ENCODE measurements at regions not wholly inside any gene's neighbourhood (a gene's known extent, or its start where the extent isn't known, plus 50 kb on each side); places are given as distances from the start of the nearest gene placed in this dataset.
A peak's percentile ranks its signal among the peaks of the same experiment; 100 is the strongest.

DNA sequence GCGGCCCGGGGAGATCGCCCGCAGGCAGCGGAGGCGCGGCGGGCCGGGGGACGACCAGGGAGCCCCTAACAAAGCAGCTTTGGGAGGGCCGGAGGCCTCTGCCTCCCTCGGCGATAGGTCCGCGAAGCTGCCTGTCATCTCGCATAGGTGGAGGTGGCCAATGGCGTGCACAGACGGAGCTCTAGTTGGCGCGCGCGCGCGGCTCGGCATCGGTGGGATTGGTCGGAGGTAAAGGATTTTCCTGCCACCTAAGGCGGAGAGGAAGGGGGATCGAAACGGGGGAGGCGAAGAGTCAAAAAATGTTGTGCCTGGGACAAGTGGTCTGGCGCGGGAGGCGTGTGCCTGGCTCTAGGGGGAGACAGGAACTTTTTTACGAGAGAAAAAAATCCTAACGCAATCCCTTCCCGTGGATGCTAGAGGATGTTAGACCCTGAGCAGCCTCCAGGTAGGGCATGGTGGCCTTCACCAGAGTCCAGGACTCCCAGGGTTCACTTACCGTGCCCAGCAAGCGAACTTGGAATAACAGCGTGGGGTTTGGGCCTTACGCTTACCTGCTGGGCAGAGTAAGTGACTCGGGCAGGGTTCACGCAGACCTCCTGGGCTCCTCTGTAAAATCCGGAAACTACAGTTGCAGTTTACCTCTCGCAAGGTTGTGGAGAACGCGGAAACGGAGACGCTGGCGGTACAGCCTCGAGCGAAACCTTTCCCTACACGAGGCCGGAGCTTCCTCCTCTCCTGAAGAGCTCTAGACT lies 99.9 kb upstream of the SOD1 start:
- peaks cover 0 to 24% of the 10 kb centered on the region in 2 donors for H3K4me1 ChIP-seq (ENCODE audit: control insufficient read depth in 1 of 2, low read depth in 2 of 2)
- no peak overlapping the region for H3K27ac ChIP-seq
- no peaks in the 10 kb centered on the region for H3K36me3 ChIP-seq
- H3K27me3 ChIP-seq (replicated peaks; ENCODE audit: insufficient read depth), result no peaks in the 10 kb centered on the region
- no peaks in the 10 kb centered on the region for H3K9me3 ChIP-seq
- TF ChIP-seq, protein P1, sequence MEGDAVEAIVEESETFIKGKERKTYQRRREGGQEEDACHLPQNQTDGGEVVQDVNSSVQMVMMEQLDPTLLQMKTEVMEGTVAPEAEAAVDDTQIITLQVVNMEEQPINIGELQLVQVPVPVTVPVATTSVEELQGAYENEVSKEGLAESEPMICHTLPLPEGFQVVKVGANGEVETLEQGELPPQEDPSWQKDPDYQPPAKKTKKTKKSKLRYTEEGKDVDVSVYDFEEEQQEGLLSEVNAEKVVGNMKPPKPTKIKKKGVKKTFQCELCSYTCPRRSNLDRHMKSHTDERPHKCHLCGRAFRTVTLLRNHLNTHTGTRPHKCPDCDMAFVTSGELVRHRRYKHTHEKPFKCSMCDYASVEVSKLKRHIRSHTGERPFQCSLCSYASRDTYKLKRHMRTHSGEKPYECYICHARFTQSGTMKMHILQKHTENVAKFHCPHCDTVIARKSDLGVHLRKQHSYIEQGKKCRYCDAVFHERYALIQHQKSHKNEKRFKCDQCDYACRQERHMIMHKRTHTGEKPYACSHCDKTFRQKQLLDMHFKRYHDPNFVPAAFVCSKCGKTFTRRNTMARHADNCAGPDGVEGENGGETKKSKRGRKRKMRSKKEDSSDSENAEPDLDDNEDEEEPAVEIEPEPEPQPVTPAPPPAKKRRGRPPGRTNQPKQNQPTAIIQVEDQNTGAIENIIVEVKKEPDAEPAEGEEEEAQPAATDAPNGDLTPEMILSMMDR (IDR thresholded peaks at IDR 0.05), result no peak
- DNase-seq (ENCODE audit: low spot score), result peak; percentile 28
- H3K4me3 ChIP-seq, result peak overlapping the region; percentile 68
- no peak for ATAC-seq (ENCODE audit: insufficient number of reproducible peaks, low FRiP score, low read depth)

DNA sequence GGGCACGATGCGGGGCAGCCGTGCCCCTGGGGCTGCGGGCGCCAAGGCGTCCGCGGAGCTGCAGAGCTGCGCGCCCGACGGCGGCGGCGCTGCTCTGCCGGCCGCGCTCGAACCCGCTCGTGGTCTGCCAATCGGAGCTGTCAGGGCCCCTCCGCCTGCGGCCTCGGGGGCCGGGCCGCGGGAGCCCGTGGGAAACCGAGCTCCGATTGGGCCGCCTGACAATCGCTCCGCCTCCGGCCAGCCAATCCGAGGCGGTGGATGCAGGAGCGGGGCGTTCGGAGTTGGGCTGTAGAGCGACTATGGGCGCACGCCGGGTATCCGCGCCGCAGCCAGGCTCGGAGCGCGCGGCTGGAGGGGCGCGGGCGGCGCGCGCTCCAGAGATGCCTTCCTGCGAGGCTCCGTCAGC lies 100.5 kb upstream of the SOD1 start:
- TF ChIP-seq, protein P1 (IDR thresholded peaks at IDR 0.05), result no peak
- Histone ChIP-seq H3K4me1 (ENCODE audit: control insufficient read depth in 1 of 2, low read depth in 2 of 2) (peaks cover 0 to 24% of the 10 kb centered on the region in 2 donors), H3K9me3 (no peaks in the 10 kb centered on the region), H3K27me3 (replicated peaks; ENCODE audit: insufficient read depth) (no peaks in the 10 kb centered on the region), H3K4me3 (peak overlapping the region; percentile 68), H3K27ac (no peak overlapping the region), H3K36me3 (no peaks in the 10 kb centered on the region)
- ATAC-seq (ENCODE audit: insufficient number of reproducible peaks, low FRiP score, low read depth) (no peak), DNase-seq (ENCODE audit: low spot score) (no peak)

DNA sequence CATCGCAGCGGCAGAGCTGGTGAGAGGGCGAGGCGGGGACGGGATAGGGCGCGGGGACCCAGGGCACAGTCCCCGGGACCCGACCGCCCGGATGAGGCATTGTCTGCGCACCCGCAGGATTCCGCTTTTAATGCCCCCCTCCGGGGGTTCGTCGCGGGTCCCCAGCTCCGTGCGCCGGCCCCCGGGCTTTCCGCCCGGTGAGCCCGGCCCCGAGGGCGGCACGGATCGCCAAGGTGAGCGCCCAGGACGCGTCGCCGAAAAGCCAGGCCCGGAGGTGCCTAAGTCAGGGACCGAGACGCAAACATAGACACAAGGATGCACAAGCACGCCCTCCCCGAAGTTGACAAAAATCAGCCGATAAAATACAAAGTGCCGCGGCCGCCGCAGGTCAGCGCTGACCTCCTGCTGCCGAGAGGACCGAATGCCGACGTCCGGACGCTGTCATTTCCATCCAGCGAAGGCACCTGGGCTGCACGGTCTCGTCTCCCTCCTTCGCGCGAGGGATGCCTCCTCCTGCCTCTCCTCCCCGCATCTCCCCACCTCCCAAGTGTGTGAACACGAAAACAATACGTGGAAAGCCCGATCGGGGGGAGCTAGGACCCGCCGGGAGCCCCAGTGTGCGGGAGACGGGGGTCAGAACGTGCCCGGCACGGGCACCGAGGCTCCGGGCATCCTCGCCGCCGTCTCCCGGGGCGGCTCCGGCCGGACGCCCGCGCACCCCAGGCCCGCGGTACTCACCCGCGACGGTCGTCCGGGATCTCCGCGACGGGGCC lies 101.1 kb upstream of the SOD1 start:
- DNase-seq (ENCODE audit: low spot score) (no peak), ATAC-seq (ENCODE audit: insufficient number of reproducible peaks, low FRiP score, low read depth) (no peak)
- Histone ChIP-seq H3K4me3 (peak overlapping the region; percentile 68), H3K9me3 (no peaks in the 10 kb centered on the region), H3K27ac (no peak overlapping the region), H3K27me3 (replicated peaks; ENCODE audit: insufficient read depth) (no peaks in the 10 kb centered on the region), H3K4me1 (ENCODE audit: control insufficient read depth in 1 of 2, low read depth in 2 of 2) (peaks cover 0 to 24% of the 10 kb centered on the region in 2 donors), H3K36me3 (no peaks in the 10 kb centered on the region)
- TF ChIP-seq, protein P1 (IDR thresholded peaks at IDR 0.05), result no peak

DNA sequence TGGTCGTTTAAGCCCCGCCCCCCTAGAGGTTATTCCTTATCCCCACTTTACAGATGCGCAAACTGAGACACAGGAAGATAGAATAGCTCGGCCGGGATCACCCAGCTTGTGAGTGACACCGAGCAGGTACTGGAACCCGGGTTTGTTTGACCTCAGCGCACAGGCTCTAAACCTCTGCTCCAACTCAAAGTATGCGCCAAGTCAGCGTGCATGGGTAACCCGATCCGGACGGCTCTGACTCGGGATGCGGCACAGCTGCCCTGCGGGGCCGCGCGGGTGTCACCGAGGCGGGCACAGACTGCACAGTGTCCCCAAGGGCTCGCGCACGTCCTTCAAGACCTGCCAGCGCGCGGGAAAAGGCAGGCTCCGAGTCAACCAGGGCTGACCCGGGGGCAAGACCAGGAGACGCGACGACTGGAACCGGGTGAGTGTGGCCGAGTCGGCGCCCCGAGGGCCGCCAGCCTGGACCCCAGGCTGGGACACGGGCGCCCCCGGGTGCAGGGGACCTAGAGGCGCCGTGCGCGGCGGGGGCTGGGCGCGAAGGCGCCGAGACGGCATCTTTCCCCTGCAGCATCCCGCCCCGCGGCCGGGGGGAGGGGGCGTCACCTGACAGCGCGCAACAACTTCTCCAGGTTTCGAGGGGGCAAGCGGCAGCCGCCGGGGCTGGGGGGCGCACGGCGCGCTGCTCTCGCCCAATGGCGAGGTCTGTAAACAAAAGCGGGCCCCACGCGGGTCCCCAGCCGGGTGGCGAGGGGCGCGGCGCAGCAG lies 101.9 kb upstream of the SOD1 start:
- no peak for ATAC-seq (ENCODE audit: insufficient number of reproducible peaks, low FRiP score, low read depth)
- Histone ChIP-seq H3K27me3 (replicated peaks; ENCODE audit: insufficient read depth) (no peaks in the 10 kb centered on the region), H3K27ac (no peak overlapping the region), H3K4me1 (ENCODE audit: control insufficient read depth in 1 of 2, low read depth in 2 of 2) (peaks cover 0 to 24% of the 10 kb centered on the region in 2 donors), H3K4me3 (peak overlapping the region; percentile 68), H3K36me3 (no peaks in the 10 kb centered on the region), H3K9me3 (no peaks in the 10 kb centered on the region)
- no peak for DNase-seq (ENCODE audit: low spot score)
- TF ChIP-seq, protein P1 (IDR thresholded peaks at IDR 0.05), result no peak

DNA sequence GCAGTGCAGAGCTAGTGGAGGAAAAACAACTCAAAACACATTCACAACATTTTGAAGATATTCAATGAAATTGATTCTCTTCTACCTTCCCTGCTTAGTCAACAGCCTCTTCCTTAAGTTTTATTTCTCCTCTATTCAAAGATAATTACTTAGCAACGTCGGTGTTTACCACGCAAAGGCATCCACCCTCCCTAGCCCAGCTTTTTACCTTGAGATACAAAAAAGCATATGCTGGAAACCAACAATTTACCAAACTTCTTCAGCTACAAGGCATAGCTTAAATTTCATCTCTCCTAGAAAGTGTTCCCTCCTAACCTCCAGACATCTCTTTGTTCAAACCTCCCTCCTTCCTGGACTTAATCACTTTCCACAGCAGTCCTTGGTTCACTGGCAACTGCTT lies 102.8 kb upstream of the SOD1 start:
- Histone ChIP-seq H3K4me3 (no peak overlapping the region), H3K4me1 (ENCODE audit: control insufficient read depth in 1 of 2, low read depth in 2 of 2) (peaks cover 0 to 24% of the 10 kb centered on the region in 2 donors), H3K9me3 (no peaks in the 10 kb centered on the region), H3K27me3 (replicated peaks; ENCODE audit: insufficient read depth) (no peaks in the 10 kb centered on the region), H3K36me3 (no peaks in the 10 kb centered on the region), H3K27ac (no peak overlapping the region)
- no peak for DNase-seq (ENCODE audit: low spot score)
- TF ChIP-seq, protein P1 (IDR thresholded peaks at IDR 0.05), result no peak
- ATAC-seq (ENCODE audit: insufficient number of reproducible peaks, low FRiP score, low read depth), result no peak

Data from thoracic aorta (tissue), 2 donors.